Endodermal cell (in vitro differentiated cells): ENCODE measurements at regions not wholly inside any gene's neighbourhood (a gene's known extent, or its start where the extent isn't known, plus 50 kb on each side); places are given as distances from the start of the nearest gene placed in this dataset.
A peak's percentile ranks its signal among the peaks of the same experiment; 100 is the strongest.

Source experiments
- DNase-seq: peaks from one replicate; pipeline ENCODE4 v3.0.0-alpha.2; 2017
- H3K27ac ChIP-seq: 2 replicates; pipeline ENCODE4 v1.5.1; 2013; ENCODE audit warnings: mild to moderate bottlenecking, low read depth, low read length, moderate library complexity
- H3K27me3 ChIP-seq: 2 replicates; pipeline ENCODE4 v1.6.1; 2013; ENCODE audit warnings: mild to moderate bottlenecking, low read length, moderate library complexity; ENCODE audit not compliant: insufficient read depth, control insufficient read depth, poor library complexity, severe bottlenecking
- H3K36me3 ChIP-seq: 2 replicates; pipeline ENCODE4 v1.7.0; 2013; ENCODE audit warnings: mild to moderate bottlenecking, low read length, moderate library complexity; ENCODE audit not compliant: control insufficient read depth, insufficient read depth
- H3K4me1 ChIP-seq: one replicate; pipeline ENCODE4 v1.7.0; 2013; ENCODE audit warnings: low read length; ENCODE audit not compliant: control insufficient read depth, insufficient read depth
- H3K4me3 ChIP-seq: 2 replicates; pipeline ENCODE4 v1.5.1; 2013; ENCODE audit warnings: mild to moderate bottlenecking, low read length, moderate library complexity
- H3K9ac ChIP-seq: 2 replicates; pipeline ENCODE4 v1.6.1; 2013; ENCODE audit warnings: mild to moderate bottlenecking, low read length, moderate library complexity; ENCODE audit not compliant: poor library complexity, severe bottlenecking; ENCODE audit errors: extremely low read depth
- H3K9me3 ChIP-seq: 2 replicates; pipeline ENCODE4 v1.6.1; 2013; ENCODE audit warnings: mild to moderate bottlenecking, low read length, moderate library complexity; ENCODE audit not compliant: control insufficient read depth
- H3K27ac Mint-ChIP-seq: 2 replicates; pipeline ENCODE4 v1.8.0; 2020; ENCODE audit warnings: mixed read lengths
- H3K27me3 Mint-ChIP-seq: 2 replicates; pipeline ENCODE4 v1.8.0; 2021; ENCODE audit warnings: mild to moderate bottlenecking, mixed read lengths; ENCODE audit not compliant: insufficient read depth
- H3K36me3 Mint-ChIP-seq: 2 replicates; pipeline ENCODE4 v1.8.0; 2020; ENCODE audit warnings: low read depth, mixed read lengths
- H3K4me1 Mint-ChIP-seq: 2 replicates; pipeline ENCODE4 v1.8.0; 2020; ENCODE audit warnings: mixed read lengths
- H3K4me3 Mint-ChIP-seq: 2 replicates; pipeline ENCODE4 v1.8.0; 2020; ENCODE audit warnings: mild to moderate bottlenecking, moderate library complexity, mixed read lengths
- H3K9me3 Mint-ChIP-seq: 2 replicates; pipeline ENCODE4 v1.8.0; 2020; ENCODE audit warnings: mild to moderate bottlenecking, mixed read lengths
- CTCF ChIP-seq: fragments of 200-600 bp; sonication (generic); conservative IDR thresholded peaks from 2 replicates; pipeline ENCODE4 v1.5.0; 2021; ENCODE audit warnings: antibody characterized with exemption, mild to moderate bottlenecking
- WGBS, 2 experiments: methylation state at CpG; one replicate each; pipeline versions ENCODE4 v1.1.5 to v1.1.7; 2013; ENCODE audit warnings: missing lambda C conversion rate in 2 of 2, mixed read lengths in 1 of 2; ENCODE audit not compliant: insufficient coverage in 1 of 2, insufficient read length in 1 of 2; 5-methylcytosine and 5-hydroxymethylcytosine counted together

- Mint-ChIP-seq H3K27me3 (peaks cover 3% of the 10 kb centered on the region), H3K27ac (no peak overlapping the region), H3K4me3 (no peak overlapping the region), H3K4me1 (no peaks in the 10 kb centered on the region), H3K36me3 (no peaks in the 10 kb centered on the region), H3K9me3 (peaks cover 3% of the 10 kb centered on the region)
- no peak overlapping the region for H3K9ac ChIP-seq
- H3K9me3 ChIP-seq, result no peaks in the 10 kb centered on the region
- no peaks in the 10 kb centered on the region for H3K27me3 ChIP-seq
- H3K4me1 ChIP-seq, result no peaks in the 10 kb centered on the region
- no peak overlapping the region for H3K27ac ChIP-seq
- H3K36me3 ChIP-seq, result no peaks in the 10 kb centered on the region
- TF ChIP-seq CTCF, result no peak
- H3K4me3 ChIP-seq, result no peak overlapping the region
- DNase-seq, result peak; percentile 41
- WGBS, 2 experiments, result 95% methylated on average over 35 to 49 of the region's 49 CpGs
Observed at GRCh38 chr9:126235336-126236243, 91.0 kb upstream of the MVB12B start.

DNA sequence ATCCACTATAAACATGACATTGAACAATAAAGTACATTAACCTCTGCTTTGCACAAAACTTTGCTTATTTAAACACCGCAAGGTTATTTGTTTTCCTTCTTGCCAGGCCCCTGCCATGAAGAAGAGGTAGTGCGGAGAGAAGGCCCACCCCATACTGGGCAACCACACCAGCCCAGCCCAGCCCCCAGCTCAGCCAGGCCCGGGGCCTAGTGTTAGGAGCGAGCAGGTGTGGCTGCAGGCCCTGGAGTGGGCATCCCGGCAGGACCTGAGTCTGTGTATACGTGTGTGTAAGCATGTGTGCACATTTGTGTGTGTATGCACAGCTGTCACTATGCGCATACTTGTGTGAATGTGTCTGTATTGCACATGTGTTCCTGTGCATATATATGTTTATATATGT, 90.4 kb upstream of the MVB12B start:
- H3K9me3 ChIP-seq, result no peaks in the 10 kb centered on the region
- WGBS, 2 experiments, result 95 to 96% methylated on average over 4 to 7 of the region's 7 CpGs
- no peaks in the 10 kb centered on the region for H3K27me3 ChIP-seq
- TF ChIP-seq CTCF, result no peak
- Mint-ChIP-seq H3K27me3 (peaks cover 3% of the 10 kb centered on the region), H3K9me3 (peaks cover 3% of the 10 kb centered on the region), H3K4me1 (no peaks in the 10 kb centered on the region), H3K36me3 (no peaks in the 10 kb centered on the region), H3K27ac (no peak overlapping the region), H3K4me3 (no peak overlapping the region)
- DNase-seq, result peak; percentile 35
- no peak overlapping the region for H3K9ac ChIP-seq
- no peak overlapping the region for H3K27ac ChIP-seq
- H3K36me3 ChIP-seq, result no peaks in the 10 kb centered on the region
- H3K4me1 ChIP-seq, result no peaks in the 10 kb centered on the region
- H3K4me3 ChIP-seq, result no peak overlapping the region

DNA sequence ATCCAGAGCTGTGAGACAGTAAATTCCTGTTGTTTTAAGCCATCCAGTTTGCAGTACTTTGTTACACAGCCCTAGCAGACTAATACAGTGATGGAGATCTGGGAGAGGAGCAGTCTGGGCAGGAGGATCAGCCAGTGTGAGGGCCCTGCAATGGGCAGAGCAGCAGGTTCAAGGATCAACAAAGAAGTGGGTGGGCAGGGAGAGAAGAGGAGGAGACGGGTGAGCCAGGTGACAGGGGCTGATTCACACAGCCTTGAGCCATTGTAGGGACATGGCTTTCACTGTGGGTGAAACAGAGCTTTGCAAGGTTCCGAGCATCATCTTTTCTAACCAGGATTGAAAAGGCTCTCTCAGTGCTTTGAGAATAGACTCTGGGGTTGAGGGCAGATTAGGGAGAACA, 88.2 kb upstream of the MVB12B start:
- H3K4me3 ChIP-seq, result no peak overlapping the region
- Mint-ChIP-seq H3K4me3 (no peak overlapping the region), H3K27ac (no peak overlapping the region), H3K4me1 (no peaks in the 10 kb centered on the region), H3K27me3 (peaks cover 3% of the 10 kb centered on the region), H3K9me3 (no peaks in the 10 kb centered on the region), H3K36me3 (no peaks in the 10 kb centered on the region)
- WGBS, 2 experiments, result 93% methylated on average over 2 of the region's 2 CpGs
- DNase-seq, result no peak
- H3K9me3 ChIP-seq, result no peaks in the 10 kb centered on the region
- no peaks in the 10 kb centered on the region for H3K4me1 ChIP-seq
- H3K27me3 ChIP-seq, result no peaks in the 10 kb centered on the region
- H3K27ac ChIP-seq, result no peak overlapping the region
- TF ChIP-seq CTCF, result no peak
- H3K9ac ChIP-seq, result no peak overlapping the region
- H3K36me3 ChIP-seq, result no peaks in the 10 kb centered on the region
